ENCODE measurements at regions not wholly inside any gene's neighbourhood (a gene's known extent, or its start where the extent isn't known, plus 50 kb on each side); places are given as distances from the start of the nearest gene placed in this dataset.

DNA sequence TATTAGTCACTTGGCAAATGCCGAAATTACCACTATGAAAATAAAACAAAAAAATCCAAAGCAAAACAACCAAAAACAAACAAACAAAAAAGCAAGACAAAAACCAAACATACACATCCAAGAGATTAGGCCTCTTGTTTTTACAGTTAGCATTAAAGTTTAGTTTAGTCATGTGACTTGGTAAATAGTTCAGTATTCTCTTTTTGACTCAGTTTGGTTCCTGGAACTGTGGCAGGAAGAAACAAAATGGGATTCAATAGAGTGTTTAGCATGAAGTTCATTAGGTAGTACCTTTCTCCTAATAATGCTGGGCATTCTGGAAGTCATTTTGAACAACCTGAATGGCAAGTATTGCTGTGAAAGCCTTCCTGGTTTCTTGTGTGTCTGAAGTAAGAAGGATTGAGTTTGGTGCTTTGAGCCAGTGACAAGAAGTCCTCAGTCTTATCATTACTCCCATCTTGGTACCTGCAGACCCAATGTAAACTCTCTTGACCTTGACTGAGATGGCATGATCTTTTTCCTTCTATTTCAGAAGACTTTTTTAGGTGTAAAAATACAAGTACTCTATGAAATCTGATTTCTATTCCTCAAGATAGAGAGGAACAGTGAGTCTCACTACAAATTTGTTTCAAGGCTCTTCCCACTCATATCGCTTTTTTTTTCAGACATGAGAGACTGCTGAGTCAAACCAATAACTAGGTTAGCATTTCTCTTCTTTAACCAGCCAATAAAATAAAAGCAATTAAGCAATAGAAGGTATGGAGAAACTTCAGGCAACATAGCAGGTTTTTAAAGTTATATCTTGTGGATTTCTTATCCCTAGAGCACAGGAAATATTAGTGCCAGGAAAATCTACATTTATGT lies 223.6 kb upstream of the PREP start:
- H3K4me1 Mint-ChIP-seq: peaks cover 17% of the 10 kb centered on the region
- CTCF ChIA-PET: no interaction called here
- H3K36me3 Mint-ChIP-seq: peaks cover 4% of the 10 kb centered on the region
- H3K27ac Mint-ChIP-seq: no peak overlapping the region
- DNase-seq: no peak
- peaks cover 10% of the 10 kb centered on the region for H3K9me3 Mint-ChIP-seq
- peaks cover 13% of the 10 kb centered on the region for H3K27me3 Mint-ChIP-seq
- H3K4me3 Mint-ChIP-seq: no peak overlapping the region

DNA sequence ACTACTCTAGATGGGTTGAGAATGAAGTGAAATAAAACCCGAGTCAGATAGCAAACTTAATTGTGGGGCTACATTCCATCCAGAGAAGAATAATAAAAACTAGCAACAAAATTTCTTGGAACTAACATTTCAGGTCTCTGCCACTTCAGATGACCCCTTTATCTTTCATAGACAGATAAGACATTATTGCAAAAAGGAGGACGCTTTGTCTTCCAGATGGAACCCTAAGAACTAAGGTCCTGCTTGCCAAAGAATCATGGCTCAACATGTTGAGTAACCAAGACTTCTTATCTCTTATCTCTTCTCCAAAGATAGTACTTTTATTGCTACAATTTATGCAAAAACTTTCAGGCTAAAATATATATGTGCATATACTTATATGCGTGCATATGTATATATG lies 221.1 kb upstream of the PREP start:
- H3K27ac Mint-ChIP-seq: no peak overlapping the region
- peaks cover 21% of the 10 kb centered on the region for H3K4me1 Mint-ChIP-seq
- no peak overlapping the region for H3K4me3 Mint-ChIP-seq
- DNase-seq: no peak
- H3K9me3 Mint-ChIP-seq: no peaks in the 10 kb centered on the region
- CTCF ChIA-PET: no interaction called here
- H3K36me3 Mint-ChIP-seq: peaks cover 2% of the 10 kb centered on the region
- no peaks in the 10 kb centered on the region for H3K27me3 Mint-ChIP-seq

DNA sequence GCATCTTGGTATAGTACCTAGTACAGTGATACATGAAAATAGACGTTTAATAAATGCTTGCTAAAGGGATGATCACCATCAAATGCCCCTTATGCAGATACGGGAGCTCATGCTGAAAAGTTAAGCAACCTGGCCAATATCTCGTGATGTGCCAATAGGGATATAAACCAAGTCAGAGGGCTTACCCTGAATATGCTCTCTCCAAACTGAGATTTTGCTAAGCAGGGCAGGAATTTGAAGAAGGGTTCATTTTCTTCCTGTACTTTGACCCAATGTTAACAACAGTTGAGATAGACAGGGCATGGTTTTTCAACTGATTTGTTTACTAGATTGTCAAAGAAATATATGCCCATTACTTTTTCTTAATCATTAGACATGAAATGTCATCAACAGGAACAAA lies 219.3 kb upstream of the PREP start:
- no peak overlapping the region for H3K27ac Mint-ChIP-seq
- no peaks in the 10 kb centered on the region for H3K9me3 Mint-ChIP-seq
- H3K4me1 Mint-ChIP-seq: peaks cover 16% of the 10 kb centered on the region
- peaks cover 2% of the 10 kb centered on the region for H3K36me3 Mint-ChIP-seq
- no peak for DNase-seq
- no peak overlapping the region for H3K4me3 Mint-ChIP-seq
- CTCF ChIA-PET: interaction anchor here (0.6 kb wide), 1 partner anchor 105 kb away, joined by 3 read pairs; no protein-coding TSS in a partner anchor
- H3K27me3 Mint-ChIP-seq: peaks cover 5% of the 10 kb centered on the region

DNA sequence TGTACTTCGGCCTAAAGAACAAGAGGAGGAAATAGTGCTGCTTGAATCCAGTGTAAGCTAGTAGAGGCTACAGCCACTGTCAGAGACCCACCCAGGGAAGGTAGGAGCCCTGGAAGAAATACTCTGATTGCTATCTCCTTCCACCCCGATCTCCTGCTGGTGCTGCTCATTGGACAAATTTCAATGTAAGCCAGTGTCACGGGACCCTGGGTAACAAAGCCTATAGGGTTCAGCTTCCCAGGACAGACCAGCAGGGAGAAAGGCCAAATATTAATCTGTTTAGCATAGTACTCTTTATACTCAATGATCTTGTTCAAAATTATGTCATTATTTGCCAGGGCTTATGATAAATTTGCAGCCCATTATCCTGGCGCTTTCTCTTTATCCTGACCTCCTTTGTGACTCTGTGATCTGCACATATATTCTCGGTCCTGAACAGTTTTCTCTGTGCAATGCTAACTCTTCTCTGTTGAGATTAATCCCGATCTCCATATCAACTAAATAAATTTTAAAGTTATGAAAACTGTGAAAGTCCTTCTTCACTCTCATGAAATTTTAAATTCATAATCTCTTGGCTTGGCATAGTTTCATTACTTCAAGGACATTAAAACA lies 218.8 kb upstream of the PREP start:
- Mint-ChIP-seq H3K27me3 (peaks cover 6% of the 10 kb centered on the region), H3K4me3 (no peak overlapping the region), H3K36me3 (peaks cover 2% of the 10 kb centered on the region), H3K9me3 (no peaks in the 10 kb centered on the region), H3K27ac (no peak overlapping the region), H3K4me1 (peaks cover 12% of the 10 kb centered on the region)
- CTCF ChIA-PET: interaction anchor here (0.8 kb wide), 1 partner anchor 26 kb away, joined by 3 read pairs; no protein-coding TSS in a partner anchor
- no peak for DNase-seq

DNA sequence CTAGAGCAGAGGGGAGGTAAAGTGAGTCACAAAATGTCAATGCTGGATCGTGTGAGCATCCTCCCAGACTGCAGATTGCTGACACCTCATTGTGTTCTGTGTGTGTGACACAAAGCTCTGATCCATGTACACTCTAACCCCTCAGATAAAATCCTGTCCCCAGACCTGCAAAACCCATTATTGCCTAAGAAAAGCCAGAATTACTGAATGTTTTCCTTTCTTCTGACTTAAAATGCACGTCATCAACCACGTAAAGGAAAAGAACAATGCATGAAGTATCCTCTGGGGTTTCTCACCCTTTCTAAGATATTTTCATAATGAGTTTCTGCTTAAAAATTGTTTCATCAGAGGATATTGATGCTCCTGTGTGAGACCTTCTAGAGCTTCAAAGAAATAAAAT lies 218.0 kb upstream of the PREP start:
- no peak overlapping the region for H3K4me3 Mint-ChIP-seq
- peaks cover 4% of the 10 kb centered on the region for H3K4me1 Mint-ChIP-seq
- H3K27ac Mint-ChIP-seq: no peak overlapping the region
- CTCF ChIA-PET: interaction anchor here (0.8 kb wide), 1 partner anchor 27 kb away, joined by 3 read pairs; no protein-coding TSS in a partner anchor
- no peaks in the 10 kb centered on the region for H3K36me3 Mint-ChIP-seq
- DNase-seq: no peak
- peaks cover 6% of the 10 kb centered on the region for H3K27me3 Mint-ChIP-seq
- H3K9me3 Mint-ChIP-seq: no peaks in the 10 kb centered on the region

DNA sequence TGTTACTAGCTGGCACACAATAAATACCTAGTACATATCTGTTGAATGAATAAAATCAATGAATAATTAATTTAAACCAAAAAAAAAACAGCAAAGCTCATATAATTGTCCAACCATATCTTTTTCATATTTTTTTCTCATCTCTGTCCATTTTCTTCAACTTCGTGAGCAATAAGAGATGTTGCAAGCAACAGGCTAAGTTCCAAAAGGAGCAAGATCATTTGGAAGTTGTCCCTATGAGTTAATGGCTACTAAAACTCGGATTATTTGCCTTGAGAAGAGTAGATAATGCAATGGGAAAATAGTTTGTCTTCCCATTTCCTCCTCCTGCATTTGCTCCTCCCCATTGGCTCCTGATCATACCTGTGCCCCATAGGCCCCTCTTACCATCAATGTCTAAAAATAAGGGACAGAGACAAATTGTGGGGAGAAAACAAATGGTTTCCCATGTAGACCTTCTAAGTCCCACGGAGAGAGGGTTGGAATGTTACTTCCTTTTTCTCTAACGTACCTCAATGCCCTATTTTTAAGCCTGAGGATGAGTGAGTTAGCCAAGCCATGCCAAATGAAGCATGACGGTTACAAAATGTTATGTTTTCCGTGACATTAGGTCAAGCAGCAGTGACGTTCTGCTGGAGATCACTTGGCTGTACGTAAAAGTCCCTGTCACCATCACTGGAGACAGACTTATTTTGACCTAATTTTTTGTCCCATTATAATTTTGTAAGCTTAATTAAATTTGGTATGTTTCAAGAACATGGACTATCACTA lies 217.3 kb upstream of the PREP start:
- CTCF ChIA-PET: no interaction called here
- Mint-ChIP-seq H3K27ac (no peak overlapping the region), H3K9me3 (peaks cover 3% of the 10 kb centered on the region), H3K36me3 (no peaks in the 10 kb centered on the region), H3K4me1 (peaks cover 4% of the 10 kb centered on the region), H3K4me3 (no peak overlapping the region), H3K27me3 (peaks cover 6% of the 10 kb centered on the region)
- no peak for DNase-seq

GRCh38 chr6:105618247-105618646 lies 215.4 kb upstream of the PREP start:
- H3K4me1 Mint-ChIP-seq: peaks cover 4% of the 10 kb centered on the region
- CTCF ChIA-PET: no interaction called here
- peaks cover 18% of the 10 kb centered on the region for H3K27me3 Mint-ChIP-seq
- peaks cover 11% of the 10 kb centered on the region for H3K9me3 Mint-ChIP-seq
- no peak overlapping the region for H3K4me3 Mint-ChIP-seq
- H3K27ac Mint-ChIP-seq: no peak overlapping the region
- DNase-seq: no peak
- H3K36me3 Mint-ChIP-seq: no peaks in the 10 kb centered on the region

GRCh38 chr6:105616521-105616920 lies 213.6 kb upstream of the PREP start:
- Mint-ChIP-seq H3K27ac (no peak overlapping the region), H3K4me1 (peaks cover 4% of the 10 kb centered on the region), H3K36me3 (no peaks in the 10 kb centered on the region), H3K4me3 (no peak overlapping the region), H3K9me3 (peaks cover 11% of the 10 kb centered on the region), H3K27me3 (peaks cover 24% of the 10 kb centered on the region)
- CTCF ChIA-PET: no interaction called here
- DNase-seq: no peak

DNA sequence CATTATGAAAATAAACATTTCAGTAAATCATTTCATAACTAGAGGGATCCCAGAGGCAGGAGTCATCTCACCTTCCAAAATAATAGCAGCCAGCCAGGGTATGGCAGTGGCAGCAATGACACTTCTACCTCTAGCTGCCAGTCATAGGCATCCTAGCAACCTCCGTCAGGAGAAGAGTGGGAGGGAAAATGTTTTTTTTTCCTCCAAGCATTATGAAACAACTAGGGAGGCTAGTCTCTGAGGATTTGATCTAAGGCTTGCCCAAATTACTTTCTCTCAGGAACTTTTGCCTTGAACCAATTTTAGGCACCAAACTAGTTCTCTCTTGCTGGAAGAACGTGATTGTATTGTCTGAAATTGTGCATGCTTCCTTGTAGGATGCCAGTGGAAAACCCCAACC lies 208.7 kb upstream of the PREP start:
- no peak for DNase-seq
- Mint-ChIP-seq H3K36me3 (no peaks in the 10 kb centered on the region), H3K27ac (no peak overlapping the region), H3K4me1 (peaks cover 4% of the 10 kb centered on the region), H3K27me3 (peaks cover 29% of the 10 kb centered on the region), H3K4me3 (no peak overlapping the region), H3K9me3 (peaks cover 11% of the 10 kb centered on the region)
- CTCF ChIA-PET: no interaction called here

GRCh38 chr6:105609375-105609991 lies 206.6 kb upstream of the PREP start:
- no peak overlapping the region for H3K27ac Mint-ChIP-seq
- H3K27me3 Mint-ChIP-seq: peaks cover 29% of the 10 kb centered on the region
- DNase-seq: no peak
- CTCF ChIA-PET: interaction anchor here (0.7 kb wide), 1 partner anchor 39 kb away, joined by 4 read pairs; no protein-coding TSS in a partner anchor
- H3K36me3 Mint-ChIP-seq: no peaks in the 10 kb centered on the region
- peaks cover 3% of the 10 kb centered on the region for H3K9me3 Mint-ChIP-seq
- H3K4me3 Mint-ChIP-seq: no peak overlapping the region
- peaks cover 4% of the 10 kb centered on the region for H3K4me1 Mint-ChIP-seq

- H3K27me3 Mint-ChIP-seq: peaks cover 28% of the 10 kb centered on the region
- CTCF ChIA-PET: no interaction called here
- no peak overlapping the region for H3K27ac Mint-ChIP-seq
- H3K36me3 Mint-ChIP-seq: no peaks in the 10 kb centered on the region
- H3K4me1 Mint-ChIP-seq: peaks cover 4% of the 10 kb centered on the region
- DNase-seq: no peak
- no peak overlapping the region for H3K4me3 Mint-ChIP-seq
- no peaks in the 10 kb centered on the region for H3K9me3 Mint-ChIP-seq
These were observed 206.0 kb upstream of the PREP start for GRCh38 chr6:105608711-105609374.

DNA sequence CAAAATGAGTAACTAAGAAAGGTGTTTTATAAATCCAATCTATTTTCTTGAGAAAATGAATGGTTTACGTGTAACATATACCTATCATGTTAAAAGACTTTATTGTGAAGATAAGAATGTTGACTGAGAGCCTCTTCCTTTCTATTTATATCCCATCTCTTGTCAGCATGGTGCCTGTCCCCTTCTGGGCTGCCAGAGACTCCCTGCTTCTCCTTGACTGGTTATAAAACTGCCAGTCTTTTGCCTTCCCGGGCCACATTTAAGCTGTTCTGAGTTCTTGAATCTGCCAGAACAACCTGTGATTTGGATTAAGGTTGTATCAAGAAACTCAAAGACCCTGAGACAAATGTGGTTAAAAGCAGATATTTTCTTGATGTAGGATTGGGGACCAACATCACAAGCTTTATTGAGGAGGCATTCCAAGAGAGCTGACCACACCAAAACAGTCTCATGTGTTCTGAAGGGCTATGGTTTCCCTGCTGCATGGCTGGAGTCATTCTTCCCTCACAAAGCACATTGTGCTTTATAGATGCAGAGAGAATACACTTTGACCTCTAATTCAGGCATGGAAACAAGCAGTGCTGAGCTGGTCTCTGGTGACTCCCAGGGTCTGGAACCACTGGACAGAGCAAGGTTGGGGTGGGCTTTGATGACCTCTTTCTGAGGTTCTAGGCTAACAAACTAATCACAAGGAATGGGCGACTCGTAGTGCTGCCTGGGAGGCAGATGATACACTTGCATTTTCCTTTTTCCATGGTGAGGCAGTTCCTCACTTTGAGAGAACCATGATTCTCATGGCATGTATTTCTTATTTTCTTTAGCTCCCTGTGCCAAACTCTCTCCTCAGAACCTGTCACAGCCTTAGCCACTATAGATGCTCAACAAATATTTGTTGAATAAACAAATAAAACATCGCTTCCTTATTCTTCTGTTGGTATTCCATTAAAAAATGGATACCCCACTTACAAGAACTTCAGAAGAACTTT lies 205.0 kb upstream of the PREP start:
- H3K4me1 Mint-ChIP-seq: peaks cover 4% of the 10 kb centered on the region
- CTCF ChIA-PET: interaction anchor here (0.9 kb wide), 1 partner anchor 123 kb away, joined by 4 read pairs; no protein-coding TSS in a partner anchor
- no peaks in the 10 kb centered on the region for H3K9me3 Mint-ChIP-seq
- no peaks in the 10 kb centered on the region for H3K36me3 Mint-ChIP-seq
- H3K27me3 Mint-ChIP-seq: peaks cover 20% of the 10 kb centered on the region
- H3K27ac Mint-ChIP-seq: no peak overlapping the region
- no peak for DNase-seq
- no peak overlapping the region for H3K4me3 Mint-ChIP-seq
